ENCODE measurements at regions not wholly inside any gene's neighbourhood (a gene's known extent, or its start where the extent isn't known, plus 50 kb on each side); places are given as distances from the start of the nearest gene placed in this dataset.

GRCh38 chr5:165508861-165509260 is 2003.4 kb downstream of the MAT2B start:
- DNase-seq: no peak

- DNase-seq: no peak
Measured at GRCh38 chr5:165521816-165522610, 2016.6 kb downstream of the MAT2B start.

- no peak for DNase-seq
Measured at GRCh38 chr5:165525271-165525670, 2019.9 kb downstream of the MAT2B start.

- DNase-seq: no peak
Measured at GRCh38 chr5:165526357-165526756, 2020.9 kb downstream of the MAT2B start.

GRCh38 chr5:165527577-165527976 is 2022.2 kb downstream of the MAT2B start:
- DNase-seq: no peak

- DNase-seq: no peak
Measured at GRCh38 chr5:165538065-165538464, 2032.6 kb downstream of the MAT2B start.

GRCh38 chr5:165559645-165560044 is 2054.2 kb downstream of the MAT2B start:
- DNase-seq: no peak

- no peak for DNase-seq
Measured at GRCh38 chr5:165560648-165561047, 2055.2 kb downstream of the MAT2B start.

- DNase-seq: no peak
Measured at GRCh38 chr5:165565911-165566310, 2060.5 kb downstream of the MAT2B start.

GRCh38 chr5:165569551-165569950 is 2064.1 kb downstream of the MAT2B start:
- no peak for DNase-seq

GRCh38 chr5:165573445-165573844 is 2068.0 kb downstream of the MAT2B start:
- no peak for DNase-seq

- no peak for DNase-seq
Measured at GRCh38 chr5:165574100-165574499, 2068.7 kb downstream of the MAT2B start.

- DNase-seq: no peak
Measured at GRCh38 chr5:165576678-165577275, 2071.4 kb downstream of the MAT2B start.

- DNase-seq: no peak
Measured at GRCh38 chr5:165579911-165580310, 2074.5 kb downstream of the MAT2B start.

- DNase-seq: no peak
Measured at GRCh38 chr5:165594693-165595092, 2089.3 kb downstream of the MAT2B start.

GRCh38 chr5:165602529-165602928 is 2097.1 kb downstream of the MAT2B start:
- no peak for DNase-seq

GRCh38 chr5:165607026-165607425 is 2101.6 kb downstream of the MAT2B start:
- no peak for DNase-seq

GRCh38 chr5:165609871-165610270 is 2104.5 kb downstream of the MAT2B start:
- no peak for DNase-seq

- DNase-seq: no peak
Measured at GRCh38 chr5:165616490-165617405, 2111.3 kb downstream of the MAT2B start.

- DNase-seq: no peak
Measured at GRCh38 chr5:165617491-165617890, 2112.1 kb downstream of the MAT2B start.

- DNase-seq: no peak
Measured at GRCh38 chr5:165620394-165620793, 2115.0 kb downstream of the MAT2B start.

- no peak for DNase-seq
Measured at GRCh38 chr5:165622864-165623536, 2117.6 kb downstream of the MAT2B start.

All from NCI-H1436 (cell line).